HG03103 (cell line): ENCODE measurements at regions not wholly inside any gene's neighbourhood (a gene's known extent, or its start where the extent isn't known, plus 50 kb on each side); places are given as distances from the start of the nearest gene placed in this dataset.
"Not testable (repeated sequence)": the region's sequence is repeated elsewhere in the genome, so short reads cannot be mapped to it uniquely, and the experiment has no call there.

Experiments used
- ATAC-seq: cut with Tn5 transposase; IDR thresholded peaks from one replicate; pipeline ENCODE4 v1.9.1; 2021; ENCODE audit warnings: low read depth; ENCODE audit not compliant: unreplicated experiment

DNA sequence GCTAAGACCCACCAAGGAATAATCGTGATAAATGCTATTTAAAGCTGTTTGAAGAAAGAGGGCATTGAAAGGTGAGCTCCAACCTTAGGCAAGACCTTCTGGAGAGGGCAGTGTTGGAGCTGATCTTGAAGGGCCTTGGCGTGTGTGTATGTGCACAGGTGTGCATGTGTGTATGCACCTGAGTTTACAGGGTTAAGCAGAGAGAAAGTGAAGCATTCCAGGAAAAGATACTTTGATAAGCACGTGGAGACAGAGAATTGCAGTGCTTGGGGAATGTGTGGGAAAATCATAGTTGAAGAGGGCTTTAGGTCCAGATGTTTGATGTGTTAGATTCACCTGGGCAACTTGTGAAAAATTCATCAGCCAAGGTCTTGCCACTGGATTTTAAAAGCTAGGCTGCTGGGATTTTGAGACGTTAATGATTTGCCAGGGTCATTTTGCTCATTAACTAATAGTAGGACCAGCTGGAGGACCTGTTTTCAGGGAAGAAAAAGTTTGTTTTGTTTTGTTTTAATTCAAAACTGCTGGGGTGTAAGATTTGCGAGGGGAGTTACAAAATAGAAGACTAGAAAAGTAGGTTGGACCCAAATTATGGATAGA is 78.3 kb upstream of the ANKRD55 start:
- no peak for ATAC-seq

DNA sequence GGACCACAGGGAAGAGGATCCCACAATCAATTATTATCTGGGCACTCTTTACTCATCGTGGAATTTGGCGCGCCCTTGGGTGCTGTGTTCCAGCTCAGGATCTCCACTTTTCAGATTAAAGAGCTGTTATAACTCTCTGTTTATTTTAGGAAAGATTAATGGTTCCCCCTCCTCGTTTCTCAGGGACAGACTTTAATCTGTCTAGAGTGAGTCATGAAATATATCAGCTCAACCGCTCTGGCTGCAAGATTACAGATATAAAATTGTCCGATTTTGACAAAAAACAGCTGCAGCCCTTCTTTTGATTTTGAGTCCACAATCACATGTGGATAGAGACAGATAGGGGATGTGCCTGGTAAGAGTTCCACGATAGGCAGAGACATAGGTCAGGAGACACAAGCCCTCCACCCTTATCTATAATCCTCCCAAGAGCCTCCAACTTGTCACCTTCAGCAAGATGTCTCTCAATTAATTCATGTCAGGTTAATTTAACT is 77.6 kb upstream of the ANKRD55 start:
- no peak for ATAC-seq

DNA sequence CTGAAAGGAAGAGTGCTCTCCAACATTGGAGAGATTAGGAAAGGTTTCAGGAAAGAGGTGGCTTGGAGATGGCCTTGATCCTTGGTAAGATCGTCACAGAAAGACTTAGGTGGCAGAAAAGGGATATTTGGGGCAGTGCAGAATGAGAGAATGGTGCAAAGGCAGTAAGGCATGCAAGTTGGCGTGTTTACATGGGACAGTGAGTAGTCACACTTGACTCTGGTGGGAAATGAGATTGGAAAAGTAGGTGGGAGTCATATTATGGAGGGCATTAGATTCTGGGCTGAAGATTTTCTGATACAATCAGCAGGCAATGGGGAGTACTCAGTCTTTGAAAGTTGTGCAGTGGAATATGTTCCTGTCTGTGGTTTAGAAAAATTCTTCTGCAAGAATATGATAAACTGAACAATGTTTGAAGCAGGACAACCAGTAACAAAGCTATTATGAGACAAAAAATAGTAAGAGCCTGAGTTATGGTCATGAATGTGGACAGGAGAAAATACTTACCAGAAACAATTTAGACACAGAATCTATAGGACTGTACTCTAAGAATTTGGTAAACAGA is 76.2 kb upstream of the ANKRD55 start:
- no peak for ATAC-seq

DNA sequence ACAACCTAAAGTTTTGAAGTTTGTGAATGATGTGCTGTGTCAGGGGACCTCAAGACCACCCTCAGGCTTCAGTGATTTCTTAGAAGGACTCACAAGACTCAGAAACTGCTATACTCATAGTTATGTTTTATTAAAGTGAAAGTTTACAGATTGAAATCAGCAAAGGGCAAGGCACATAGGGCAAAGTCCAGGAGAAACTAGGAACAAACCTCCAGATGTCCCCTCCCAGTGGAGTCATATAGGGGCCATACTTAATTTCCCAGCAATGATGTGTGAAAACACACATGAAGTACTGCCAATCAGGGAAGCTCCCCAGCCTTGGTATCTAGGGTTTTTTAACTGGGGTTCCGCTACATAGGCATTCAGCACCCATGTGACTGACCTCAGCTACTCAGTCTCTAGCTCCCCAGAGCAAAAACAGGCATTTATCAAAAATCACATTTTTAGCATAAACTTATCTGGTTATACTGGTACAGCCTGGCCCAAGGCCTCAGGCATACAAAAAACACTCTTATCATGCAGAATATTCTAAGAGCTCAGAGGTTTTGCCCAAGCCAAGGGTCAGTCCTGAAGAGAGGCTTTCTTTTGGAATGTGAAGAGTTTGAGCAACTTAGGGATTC is 74.7 kb upstream of the ANKRD55 start:
- no peak for ATAC-seq

DNA sequence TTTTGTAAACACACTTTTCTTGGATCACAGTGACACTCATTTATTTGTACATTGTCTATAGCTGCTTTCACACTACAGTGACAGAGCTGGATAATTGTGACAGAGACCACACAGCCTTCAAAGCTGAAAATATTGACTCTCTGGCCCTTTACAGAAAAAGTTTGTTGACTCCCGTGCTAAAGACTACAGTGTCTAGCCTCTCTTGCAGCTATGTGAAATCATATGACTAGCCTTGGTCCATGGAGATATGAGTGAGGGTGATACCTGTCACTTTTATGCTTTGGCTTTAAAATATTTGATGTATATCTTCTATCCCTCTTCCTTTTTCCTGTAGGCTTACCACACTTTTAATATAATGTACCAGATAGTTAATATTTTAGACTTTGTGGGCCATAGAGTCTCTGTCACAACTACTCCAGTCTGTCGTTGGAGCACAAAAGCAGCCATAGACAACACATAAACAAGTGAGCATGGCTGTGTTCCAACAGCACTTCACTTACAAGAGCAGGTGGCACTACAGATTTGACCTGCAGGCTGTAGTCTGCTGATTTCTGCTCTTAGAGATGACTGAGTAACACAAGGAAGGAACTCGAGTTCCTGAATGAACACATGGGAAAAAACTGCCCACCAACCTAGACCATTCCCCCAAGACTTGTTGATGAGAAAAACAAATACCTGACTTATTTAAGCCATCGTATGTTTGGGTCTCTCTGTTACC is 73.5 kb upstream of the ANKRD55 start:
- no peak for ATAC-seq

DNA sequence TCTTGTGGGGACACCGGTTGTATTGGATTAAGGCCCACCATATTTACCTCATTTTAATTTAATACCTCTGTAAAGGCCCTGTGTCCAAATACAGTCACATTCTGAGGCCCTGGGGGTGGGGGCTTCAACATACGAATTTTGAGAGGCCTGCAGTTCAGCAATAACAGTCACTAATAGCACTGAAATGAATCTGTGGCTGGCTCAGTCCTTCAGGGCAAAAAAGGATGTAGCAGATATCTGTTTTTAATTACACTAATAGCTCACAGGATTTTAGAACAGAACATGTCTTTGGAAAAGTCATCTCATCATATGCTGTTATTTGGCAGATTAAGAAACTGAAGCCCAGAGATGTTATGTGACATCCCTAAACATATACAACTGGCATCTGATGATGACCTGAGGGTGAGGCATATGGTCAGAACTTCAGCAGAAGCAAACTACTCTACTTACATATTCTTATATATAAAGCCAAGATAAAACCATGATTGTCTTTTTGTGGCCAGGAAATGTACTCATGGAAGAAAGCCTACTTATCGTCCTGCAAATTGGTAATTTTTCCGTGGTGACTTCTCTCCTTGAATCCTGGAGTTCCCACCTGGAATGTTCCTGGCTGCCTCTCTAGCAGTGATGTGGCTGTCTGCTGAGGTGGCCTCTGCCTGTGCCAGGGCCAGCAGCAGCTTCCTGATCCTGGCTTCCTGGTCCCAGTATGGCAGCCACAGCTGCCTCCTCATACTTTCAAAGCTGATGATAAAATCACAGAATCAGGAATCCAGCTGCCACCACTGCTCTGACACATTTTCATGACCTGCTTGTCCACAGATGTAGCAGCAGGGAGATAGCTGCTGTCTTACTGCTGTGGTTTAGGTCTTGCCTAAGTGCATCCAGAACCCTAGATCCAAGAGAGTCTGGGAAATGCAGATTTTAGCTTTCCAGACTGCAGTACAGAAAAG is 72.1 kb upstream of the ANKRD55 start:
- ATAC-seq, result no peak

DNA sequence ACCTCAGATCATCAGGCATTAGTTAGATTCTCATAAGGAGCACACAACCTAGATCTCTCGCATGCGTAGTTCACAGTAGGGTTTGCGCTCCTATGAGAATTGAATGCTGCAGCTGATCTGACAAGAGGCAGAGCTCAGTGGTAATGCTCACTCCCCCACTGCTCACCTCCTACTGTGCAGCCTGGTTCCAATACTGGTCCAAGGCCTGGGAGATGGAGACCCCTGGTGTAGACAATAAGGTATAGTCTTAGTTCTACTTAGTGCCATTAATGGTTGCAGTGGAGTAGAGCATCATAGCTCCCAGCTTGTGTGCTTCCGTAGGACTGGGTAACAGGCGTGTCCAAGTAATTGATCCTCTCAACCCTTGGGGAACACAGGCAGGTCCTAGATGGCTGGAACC is 70.4 kb upstream of the ANKRD55 start:
- no peak for ATAC-seq

DNA sequence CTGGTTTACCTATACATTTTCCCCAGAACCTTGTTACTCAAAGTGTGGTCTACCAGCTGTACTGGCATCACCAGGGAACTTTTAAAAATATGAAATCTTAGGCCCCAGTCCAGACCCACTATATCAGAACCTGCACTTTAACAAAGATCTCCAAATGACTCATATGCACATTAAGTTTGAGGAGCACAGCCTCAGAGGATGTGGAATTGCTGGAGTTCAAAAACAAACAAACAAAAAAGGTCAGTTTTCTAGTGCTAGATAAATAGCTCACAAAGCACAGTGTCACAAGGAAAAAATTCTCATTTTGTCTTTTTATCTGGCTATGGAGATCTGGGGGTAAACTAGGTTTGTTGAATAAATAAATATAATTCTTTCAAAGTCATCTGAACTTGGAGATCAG is 68.9 kb upstream of the ANKRD55 start:
- ATAC-seq, result no peak

DNA sequence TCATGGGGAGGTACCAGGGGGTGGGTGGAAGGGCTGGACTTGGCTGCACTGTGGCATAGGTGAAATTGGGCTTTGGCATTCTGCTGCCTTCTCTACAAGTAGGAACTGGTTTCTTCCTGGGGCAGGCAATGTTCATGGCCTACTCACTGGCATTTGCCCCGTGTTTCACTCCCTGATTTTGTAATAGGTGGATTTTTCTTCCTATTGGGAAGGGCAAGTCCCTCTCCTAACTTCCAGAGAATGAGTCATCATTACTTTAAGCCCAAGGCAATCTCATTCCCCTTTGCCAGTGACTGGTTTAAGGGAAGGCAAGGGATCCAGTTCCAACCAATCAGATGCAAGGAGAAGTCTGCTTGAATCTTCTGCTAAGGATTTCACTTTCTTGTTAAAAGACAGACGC is 67.9 kb upstream of the ANKRD55 start:
- ATAC-seq, result no peak

DNA sequence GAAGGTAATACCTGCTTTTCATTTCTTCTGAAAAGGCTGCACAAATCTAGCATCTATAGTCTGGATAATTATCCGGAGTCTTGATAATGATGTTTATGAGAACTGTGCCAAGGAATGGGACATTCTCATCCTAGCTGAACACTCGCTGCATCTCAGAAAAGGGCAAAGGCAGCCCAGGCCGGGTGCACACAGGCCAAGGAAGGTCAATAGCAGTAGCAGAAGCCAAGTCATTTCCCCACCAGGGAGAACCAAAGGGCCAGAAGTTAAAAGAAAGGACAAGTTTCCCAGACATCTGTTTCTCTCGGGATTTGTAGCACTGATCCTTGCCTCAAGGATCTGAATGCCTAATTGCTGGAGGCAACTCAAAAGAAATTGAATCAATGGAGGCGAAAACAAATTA is 66.1 kb upstream of the ANKRD55 start:
- no peak for ATAC-seq

DNA sequence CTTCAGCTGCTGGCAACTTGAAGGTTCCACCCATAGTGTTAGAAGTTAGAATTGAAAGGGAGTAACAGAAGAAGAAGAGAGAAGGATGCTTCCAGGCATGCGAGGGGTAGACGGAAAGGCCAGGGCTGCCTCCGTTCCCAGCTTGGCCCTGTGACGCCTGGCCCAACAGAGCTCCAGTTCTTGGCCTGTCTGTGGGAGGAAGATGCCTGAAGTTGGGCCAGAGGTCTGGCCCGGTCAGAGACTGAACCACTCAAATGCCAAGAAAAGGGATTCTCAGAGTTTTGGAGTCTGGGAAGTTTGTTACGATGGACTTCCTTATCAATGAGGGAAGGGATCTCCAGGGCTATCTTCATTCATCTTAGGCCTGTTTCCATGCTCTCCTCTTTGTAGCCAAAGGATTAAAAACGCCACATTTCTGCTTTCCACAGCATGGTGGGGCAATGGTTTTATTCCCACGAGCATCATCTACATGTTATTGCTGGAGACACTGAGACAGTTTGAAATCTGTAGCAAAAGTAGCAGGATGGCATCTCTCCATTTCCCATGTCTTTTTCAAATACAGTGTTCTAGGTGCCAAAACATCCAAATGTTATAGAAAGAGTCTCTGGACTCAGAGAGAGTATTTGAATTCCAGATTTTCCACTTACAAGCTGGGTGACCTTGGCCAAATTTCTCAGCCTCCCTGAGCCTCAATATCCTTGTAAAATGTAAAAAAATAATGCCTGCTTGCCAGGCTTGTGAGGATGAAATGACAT is 65.4 kb upstream of the ANKRD55 start:
- no peak for ATAC-seq

DNA sequence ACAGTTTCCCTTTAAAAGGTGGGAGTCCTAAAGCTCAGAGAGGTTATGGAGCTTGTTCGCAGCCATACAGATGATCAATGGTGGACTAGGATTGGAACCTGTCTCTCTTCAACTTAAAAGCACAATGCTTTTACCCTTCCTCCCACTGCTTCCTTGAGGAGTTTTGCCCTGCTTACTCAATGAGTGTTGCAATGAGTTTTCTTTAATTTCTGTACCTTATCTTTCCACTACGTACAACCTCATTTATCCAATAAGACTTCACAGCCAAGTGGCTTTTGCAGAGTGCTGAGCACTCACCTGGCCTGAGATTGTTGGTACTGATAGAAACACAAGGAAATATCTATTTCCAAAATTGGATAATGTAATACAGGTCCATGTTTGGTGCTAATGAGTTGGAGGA is 64.7 kb upstream of the ANKRD55 start:
- no peak for ATAC-seq

DNA sequence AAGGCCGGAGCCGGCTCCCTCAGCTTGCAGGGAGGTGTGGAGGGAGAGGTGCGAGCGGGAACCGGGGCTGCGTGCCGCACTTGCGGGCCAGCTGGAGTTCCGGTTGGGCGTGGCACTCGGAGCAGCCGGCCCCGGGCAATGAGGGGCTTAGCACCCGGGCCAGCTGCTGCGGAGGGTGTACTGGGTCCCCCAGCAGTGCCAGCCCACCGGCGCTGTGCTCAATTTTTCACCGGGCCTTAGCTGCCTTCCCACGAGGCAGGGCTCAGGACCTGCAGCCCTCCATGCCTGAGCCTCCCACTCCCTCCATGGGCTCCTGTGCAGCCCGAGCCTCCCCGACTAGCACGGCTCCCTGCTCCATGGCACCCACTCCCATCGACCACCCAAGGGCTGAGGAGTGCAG is 62.2 kb upstream of the ANKRD55 start:
- ATAC-seq, result not testable (repeated sequence)

DNA sequence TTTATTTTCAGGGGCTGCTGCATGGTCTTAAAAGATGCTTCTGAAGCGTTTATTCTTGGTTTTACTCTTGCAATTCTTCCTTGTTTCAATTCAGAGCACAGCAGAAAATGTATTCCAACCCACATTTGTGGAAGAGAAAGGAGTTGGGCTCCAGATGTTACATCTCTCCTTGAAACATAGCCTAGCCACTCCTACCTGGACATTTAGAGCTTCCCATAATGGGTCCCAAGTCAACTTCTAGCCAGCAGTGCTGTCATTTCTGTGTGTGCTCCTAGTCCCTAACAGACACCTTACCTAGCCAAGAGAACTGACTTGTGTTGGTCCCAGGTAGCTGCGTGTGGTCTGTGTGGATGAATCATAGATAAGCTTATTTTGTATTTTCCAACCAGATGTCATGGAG is 61.2 kb upstream of the ANKRD55 start:
- no peak for ATAC-seq

DNA sequence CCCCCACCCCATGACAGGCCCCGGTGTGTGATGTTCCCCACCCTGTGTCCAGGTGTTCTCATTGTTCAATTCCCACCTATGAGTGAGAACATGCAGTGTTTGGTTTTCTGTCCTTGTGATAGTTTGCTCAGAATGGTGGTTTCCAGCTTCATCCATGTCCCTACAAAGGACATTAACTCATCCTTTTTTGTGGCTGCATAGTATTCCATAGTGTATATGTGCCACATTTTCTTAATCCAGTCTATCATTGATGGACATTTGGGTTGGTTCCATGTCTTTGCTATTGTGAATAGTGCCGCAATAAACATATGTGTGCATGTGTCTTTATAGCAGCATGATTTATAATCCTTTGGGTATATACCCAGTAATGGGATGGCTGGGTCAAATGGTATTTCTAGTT is 59.7 kb upstream of the ANKRD55 start:
- ATAC-seq, result not testable (repeated sequence)

DNA sequence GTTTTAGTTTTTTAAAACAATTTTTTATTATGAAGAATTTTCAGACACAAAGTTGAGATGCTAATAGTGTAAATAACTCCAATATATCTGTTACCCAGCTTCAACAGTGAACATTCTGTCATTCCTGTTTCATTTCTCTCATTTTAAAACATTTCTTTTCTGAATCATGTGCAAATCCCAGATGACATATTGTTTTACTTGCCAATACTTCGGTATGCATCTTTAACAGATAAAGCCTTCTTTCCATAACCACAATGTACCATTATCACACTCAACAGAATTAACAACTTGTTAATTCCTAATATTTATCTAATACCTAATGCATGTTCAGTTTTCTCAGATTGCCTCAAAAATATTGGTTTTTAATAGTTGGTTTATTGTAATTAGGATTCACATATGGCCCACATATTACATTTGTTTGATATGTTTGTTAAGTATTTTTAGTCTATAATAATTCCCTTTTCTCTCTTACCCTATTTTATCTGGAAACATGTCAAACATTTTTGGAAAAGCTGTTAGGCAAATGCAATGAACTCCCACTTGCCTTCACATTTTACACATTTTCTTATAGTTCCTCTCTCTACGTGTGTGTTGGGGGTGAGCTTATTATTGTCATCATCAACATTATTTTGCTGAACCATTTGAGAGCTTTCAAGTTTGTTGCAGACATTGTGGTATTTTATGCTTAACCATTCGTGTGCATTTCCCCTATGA is 58.7 kb upstream of the ANKRD55 start:
- no peak for ATAC-seq

DNA sequence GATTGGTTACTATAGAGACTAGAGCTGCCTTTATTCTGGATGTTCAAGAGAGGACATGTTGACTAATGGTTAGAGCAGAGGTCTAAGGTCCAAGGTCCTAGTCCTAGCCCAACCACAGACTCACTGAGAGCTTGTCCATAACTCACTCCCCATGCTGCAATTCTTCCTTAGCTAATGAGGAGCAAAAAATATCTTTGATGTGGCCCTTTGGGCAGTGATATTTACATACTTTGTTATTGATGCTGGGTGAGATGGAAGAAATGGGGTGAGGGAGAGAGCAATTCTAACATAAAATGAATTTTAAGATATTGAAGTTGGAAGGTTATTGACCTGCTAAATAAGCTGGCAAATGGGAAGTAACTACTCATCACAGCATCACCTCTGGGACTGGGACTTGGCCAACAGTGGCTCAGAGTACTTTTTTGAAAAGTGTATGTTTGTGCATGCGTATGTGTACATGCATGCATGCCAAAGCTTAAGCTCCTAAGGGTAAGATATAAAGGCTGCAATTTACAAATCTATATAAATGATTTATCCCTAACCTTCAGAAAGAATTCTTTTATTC is 58.0 kb upstream of the ANKRD55 start:
- ATAC-seq, result no peak

DNA sequence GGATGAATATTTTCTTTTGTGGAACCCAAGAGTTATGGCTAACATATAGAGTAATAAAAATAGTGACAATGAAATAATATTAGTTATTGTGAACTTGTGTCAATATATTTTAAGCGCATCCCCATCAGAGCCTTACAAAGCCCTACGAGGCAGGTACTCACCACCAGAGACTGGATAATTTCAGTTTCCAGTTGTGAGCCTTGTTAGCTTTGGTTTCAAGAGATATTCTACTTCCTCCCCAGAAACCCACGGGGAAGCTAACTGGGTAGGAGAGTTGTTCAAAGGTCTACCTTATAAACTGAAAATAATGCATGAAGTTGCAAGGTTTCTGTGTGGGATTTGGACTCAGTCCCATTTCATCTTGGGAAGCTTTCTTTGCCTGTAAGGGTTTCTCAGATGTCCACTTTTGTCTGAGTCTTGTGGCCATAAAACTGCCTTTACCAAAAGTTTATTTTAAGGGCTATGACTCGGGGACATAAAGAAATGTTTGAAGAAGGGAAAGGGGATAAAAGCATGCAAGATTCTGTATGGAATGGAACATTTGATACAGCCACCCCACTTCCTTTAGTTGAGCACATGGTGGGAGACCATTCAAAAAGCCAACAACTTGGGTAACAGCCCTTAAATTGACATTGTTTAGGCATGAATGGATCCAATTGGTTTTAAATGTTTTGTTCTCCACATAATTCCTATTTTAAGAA is 57.4 kb upstream of the ANKRD55 start:
- ATAC-seq, result no peak
